Colon (tissue), 2 donors: ENCODE measurements at regions not wholly inside any gene's neighbourhood (a gene's known extent, or its start where the extent isn't known, plus 50 kb on each side); places are given as distances from the start of the nearest gene placed in this dataset.

ENCODE experiments used
- FAIRE-seq: peaks from 2 replicates; lab custom pipeline; 2012; peaks lifted over from hg19 to GRCh38; lab: Jason Lieb, UNC
- donor health status: control.
- donor health status: control.

DNA sequence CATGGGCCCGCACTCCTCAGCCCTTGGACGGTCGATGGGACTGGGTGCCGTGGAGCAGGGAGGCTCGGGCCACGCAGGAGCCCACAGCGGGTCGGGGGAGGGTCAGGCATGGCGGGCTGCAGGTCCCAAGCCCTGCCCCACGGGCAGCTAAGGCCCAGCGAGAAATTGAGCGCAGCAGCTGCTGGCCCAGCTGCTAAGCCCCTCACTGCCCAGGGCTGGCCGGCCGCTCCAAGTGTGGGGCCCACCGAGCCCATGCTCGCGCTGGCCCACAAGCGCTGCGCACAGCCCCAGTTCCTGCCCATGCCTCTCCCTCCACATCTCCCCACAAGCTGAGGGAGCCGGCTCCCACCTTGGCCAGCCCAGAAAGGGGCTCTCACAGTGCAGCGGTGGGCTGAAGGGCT is 259.4 kb downstream of the VGLL3 start:
- FAIRE-seq, result no peak

DNA sequence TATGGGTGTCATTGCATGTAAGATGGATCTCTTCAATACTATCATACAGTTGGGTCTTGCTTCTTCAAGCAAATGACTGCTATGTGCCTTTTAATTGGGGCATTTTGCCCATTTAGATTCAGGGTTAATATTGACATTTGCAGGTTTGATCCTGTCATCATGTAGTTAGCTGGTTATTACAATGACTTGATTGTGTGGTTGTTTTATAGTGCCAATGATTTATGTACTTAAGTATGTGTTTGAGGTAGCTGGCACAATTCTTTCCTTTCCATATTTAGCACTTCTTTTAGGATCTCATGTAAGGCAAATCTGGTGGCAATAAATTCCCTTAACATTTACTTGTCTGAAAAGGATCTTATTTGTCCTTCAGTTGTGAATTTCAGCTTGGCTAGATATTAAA is 267.5 kb downstream of the VGLL3 start:
- no peak for FAIRE-seq

DNA sequence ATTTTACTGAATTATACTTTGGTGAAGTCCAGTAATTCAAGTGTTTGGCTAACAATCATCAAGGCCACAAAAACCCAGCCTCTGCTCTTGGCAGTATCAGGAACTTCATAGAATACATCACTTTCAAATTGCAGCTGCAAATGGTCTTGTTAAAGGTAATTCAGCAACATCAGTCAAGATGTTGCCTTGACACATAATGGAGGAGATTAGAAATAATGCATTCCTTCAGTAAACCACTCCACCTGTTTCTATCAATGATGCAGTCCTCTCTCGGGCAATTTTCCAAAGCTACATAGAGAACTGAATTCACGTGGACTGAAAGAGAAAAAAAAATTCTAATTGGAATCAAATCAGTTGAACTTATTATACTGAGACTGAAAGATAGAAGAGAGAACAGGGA is 279.3 kb downstream of the VGLL3 start:
- no peak for FAIRE-seq

DNA sequence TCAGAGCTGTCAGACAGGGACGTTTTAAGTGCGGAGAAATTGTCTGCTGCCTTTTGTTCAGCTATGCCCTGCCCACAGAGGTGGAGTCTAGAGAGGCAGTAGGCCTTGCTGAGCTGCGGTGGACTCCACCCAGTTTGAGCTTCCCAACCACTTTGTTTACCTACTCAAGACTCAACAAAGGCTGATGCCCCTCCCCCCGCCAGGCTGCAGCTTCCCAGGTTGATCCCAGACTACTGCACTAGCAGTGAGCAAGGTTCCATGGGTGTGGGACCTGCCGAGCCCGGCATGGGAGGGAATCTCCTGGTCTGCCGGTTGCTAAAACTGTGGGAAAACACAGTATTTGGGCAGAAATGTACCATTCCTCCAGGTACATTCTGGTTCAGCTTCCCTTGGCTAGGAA is 282.1 kb downstream of the VGLL3 start:
- no peak for FAIRE-seq

DNA sequence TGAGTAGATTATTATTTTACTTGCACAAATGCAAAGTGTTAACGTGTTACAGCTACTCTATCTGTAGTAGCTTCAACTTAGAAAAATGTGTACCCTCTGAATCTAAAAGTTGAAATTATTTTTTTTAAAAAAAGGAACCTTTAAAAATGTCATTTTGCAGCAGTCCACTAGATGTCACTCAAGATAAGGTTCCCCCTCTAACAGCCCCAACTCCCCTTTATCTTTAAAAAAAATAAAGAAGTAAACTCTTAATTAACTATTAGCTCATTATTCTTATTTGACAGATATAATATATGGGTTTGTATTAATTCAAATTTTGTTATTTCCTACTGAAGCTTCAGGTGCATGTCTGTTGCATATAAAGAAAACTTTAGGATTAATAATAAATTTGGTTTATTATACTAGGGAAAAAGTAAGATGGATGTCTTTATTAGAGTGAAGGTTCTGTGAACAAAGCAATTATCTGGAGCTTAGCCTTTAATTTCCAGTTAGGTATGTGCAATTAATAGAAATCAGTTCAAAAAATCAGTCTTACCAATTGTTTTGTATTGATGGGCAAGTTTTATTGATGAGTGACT is 288.5 kb downstream of the VGLL3 start:
- FAIRE-seq, result no peak

DNA sequence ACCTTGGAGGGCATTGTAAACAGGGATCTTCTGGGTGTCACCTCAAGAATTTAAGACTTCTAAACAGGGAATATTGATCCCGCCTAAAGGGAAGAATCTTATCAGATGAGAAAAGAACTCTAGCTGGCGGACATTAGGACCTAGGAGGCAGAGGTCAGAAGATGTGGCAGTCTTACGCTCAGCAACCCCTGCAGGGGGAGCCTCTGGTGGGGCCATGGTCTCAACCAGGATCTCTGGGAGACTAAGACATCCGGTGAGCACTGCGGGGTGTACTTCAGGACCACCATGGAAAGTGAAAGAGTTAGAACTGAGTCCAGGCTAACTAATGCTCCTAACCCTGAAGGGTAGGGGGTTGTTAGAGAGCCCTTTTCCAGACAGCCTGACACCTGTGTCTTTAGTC is 295.2 kb downstream of the VGLL3 start:
- FAIRE-seq, result no peak

DNA sequence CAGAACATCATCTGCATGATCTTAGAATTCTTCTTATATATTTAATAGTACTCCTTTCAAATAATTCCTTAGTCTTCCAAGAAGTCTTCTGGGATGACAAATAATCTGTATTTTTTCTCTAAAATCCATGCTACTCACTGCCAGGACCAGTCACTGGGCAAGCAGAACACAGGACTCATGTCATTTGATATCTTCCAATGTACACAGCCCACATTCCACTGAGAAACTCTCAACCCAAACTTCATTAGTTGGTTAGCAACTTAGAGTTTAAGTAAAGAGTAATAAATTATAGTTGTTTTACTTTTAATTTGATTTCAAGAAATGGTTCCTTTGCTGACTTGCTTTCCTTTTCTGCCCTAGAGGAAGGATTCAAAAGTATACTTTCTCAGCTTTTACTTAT is 317.0 kb downstream of the VGLL3 start:
- FAIRE-seq, result no peak

DNA sequence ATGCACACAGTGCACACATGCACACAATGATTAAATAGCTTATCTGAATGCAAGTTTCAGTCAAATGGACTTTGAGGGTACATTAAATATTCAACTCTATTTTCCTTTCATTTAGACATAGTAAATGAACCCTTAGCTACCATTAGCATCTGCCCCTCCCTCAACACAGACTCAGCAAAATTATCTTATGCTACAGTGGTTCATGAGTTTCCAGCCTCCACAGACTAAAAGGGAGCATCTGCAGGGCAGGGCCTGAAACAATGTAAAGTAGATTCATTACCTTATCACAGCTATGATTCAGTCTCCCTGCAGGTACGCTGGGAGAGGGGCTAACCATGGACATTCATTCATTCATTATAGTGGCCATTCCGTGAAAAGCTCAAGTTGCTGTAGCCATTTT is 329.1 kb downstream of the VGLL3 start:
- FAIRE-seq, result no peak

DNA sequence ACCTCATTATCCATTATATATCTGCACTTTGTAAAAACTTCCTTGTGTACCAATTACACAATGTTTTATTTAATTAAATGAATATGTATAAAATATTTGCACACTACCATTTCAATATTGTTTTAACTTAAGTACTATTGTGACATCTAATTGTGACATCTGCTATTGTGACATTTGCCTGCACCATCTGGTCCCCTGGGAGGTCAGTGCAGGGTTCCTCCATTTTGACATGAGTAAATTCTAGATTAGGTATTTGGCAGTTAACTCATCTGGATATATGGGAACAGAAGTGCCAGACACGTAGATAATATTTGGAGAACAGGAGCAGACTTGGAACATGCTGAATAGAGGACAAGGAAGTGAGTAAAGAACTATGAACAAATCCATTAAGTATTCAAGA is 332.1 kb downstream of the VGLL3 start:
- no peak for FAIRE-seq

DNA sequence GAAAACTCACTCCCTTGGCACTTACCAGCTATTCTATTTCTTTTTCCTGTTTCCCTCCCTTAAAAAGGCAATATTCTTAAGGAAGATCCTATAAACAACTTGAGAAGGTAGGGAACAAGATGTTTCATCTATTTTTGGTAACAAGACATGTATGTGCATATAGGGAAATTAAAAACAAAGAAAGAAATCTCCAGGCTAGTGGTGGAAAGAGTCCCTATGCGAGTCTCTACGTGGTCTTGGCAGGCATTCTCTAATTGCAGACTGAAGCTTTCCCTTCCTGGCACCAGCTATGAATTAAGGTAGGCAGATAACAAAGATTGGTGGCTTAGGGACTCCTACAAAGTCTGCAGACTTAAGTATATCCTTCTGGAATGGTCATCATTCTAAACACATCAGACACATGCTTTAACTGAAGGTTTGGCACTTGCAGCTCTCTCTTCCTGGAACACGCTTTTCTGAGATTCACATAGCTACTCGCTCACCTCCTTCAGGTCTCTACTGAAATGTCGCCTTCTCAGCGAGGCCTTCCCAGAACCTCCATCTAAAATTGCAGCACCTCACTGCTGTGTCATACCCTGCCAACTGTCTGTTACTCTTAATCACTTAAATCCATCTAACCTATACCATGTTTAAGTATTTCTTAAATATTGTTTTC is 336.0 kb downstream of the VGLL3 start:
- FAIRE-seq, result no peak

DNA sequence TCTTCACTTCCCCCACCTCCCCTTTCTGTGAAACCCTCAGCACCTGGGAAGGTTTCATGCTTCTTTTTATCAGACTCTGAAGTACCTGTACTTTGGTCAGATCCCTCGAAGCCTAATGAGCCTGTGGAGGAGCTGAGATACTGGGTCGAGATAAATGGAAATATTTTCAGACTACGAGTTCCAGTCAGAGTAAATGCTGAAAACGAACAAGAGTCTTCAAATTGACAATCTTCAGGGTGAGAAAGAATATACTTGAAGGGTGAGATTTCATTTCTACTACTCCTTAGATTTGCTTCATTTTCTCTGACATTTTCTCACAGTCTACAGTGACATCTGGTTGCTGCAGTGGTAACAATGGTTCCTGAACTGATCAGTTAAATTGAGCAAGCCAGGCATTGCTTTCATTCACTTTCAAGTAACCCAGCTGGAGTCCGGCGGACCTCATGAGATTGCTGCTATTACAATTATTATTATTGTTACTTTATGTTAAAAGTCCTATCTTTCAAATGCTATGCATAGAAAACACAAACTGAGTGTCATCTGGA is 337.2 kb downstream of the VGLL3 start:
- no peak for FAIRE-seq

DNA sequence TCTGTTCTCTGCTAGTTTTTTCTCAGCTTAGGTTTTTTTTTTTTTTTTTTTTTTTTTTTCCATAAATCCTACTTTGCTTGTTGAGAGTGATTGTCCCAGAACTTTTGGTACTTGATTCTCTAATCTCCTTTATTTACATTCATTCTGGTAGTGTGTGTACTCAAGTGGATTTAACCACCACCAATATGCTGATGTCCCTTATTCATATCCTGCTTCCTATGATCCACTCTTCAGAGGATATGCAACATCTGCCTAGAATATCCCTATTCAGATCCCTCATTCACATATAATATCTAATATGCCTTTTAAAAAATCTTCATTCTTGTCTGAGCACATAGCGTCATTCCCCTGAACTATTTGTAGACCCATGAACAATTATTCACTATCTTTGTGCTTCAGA is 342.9 kb downstream of the VGLL3 start:
- no peak for FAIRE-seq

DNA sequence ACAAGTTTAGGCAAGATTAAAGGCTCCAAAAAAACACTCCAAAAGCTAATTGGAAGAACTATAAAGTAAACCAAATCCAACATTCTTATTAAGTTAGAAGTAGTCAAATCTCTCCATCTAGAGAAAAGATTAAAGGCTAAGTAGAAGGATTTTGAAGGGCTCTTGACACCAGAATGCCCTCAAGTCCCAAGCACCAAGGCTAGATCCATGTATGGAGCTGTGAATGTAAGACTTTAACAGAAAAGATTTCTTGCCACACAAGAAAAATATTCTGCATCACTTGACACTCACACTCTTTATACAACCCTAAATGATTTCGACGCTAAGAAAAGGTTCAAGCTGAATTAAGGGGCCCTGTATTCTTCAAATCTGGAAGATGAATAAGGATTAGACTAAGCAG is 345.2 kb downstream of the VGLL3 start:
- no peak for FAIRE-seq

DNA sequence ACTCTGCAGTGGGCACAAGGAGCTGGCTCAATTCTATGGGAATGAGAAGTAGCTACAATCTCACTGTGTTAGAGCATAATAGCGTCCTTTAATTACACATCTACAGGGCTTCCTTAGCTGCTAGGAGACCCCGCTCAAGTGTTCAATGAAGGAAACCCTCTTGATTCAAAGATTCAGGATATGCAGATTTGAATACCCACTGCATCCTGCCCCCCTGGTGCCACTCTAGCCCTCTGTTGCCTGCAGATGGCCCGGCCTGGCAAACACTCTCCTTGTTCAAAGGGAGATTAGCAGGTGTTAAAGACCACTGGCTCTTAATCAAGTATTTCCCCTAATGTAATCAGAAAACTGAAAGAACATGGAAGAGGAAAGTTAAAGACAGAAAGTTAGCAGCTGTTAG is 356.6 kb downstream of the VGLL3 start:
- FAIRE-seq, result no peak

DNA sequence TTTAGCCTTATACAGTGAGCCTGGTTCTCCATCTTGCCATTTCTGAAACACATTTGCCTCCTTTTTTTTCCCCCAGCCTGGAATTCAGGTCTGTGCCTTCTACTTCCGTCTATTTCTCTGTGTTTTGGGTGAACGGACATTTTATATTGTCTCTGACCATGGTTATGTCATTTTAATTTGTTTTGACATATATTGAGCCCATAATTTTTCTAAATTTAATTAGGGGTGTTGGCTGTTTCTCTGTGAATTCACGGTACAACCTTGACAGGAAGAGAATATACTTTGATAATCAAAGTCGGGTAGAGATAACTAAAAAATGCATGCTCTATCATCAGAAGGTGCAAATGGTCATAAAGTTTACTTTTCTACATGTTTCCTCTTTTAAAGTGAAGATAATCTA is 361.4 kb downstream of the VGLL3 start:
- no peak for FAIRE-seq

DNA sequence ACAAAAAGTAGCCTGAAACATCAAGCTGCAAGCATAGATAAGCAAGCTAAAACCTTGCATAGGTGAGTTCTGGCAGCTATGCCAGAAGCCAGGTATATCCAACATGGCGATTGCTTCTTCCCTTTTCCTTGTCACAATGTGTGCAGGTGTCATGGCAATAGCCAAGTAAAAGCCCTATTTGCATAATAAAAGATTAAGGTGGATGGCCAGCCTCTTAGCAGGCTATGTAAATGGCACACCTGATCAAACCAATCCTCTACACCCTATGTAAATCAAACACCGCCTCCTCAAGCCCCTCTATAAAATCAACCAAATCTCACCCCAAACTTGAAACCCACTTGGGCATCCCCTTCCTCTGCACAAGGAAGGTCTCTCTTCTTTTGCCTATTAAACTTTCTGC is 366.8 kb downstream of the VGLL3 start:
- no peak for FAIRE-seq

DNA sequence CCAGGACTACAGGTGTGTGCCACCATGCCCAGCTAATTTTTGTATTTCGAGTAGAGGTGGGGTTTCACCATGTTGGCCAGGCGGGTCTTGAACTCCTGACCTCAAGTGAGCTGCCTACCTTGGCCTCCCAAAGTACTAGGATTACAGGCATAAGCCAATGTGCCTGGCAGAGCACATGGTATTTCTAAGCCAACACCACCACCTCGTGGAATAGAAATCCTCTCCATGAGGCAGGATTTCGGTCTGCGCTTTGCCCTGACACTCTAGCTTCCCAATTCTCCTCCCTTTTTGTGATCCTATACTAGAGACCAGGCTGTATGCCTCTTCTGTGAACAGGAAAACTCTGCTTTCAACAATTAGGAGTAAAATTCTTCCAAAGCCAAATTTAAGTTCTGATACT is 372.2 kb downstream of the VGLL3 start:
- no peak for FAIRE-seq

DNA sequence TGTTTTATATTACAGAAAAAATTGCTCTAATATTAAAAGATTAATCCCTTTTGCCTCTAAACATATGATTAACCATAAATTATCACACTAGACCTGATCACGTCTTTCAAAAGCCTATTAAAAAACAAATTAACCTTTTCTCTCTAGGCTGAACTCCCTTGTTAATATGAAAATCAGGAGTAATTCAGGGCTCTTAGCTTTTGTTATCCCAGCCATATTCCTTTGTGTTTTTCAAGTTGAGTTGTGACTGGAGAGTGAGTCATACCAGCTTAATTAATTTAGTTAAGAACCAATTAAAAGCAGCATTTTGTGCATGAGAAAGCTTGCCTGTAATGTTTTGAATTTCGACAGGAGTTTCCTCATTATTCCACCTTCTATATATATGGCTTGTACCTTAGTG is 385.8 kb downstream of the VGLL3 start:
- FAIRE-seq, result no peak

DNA sequence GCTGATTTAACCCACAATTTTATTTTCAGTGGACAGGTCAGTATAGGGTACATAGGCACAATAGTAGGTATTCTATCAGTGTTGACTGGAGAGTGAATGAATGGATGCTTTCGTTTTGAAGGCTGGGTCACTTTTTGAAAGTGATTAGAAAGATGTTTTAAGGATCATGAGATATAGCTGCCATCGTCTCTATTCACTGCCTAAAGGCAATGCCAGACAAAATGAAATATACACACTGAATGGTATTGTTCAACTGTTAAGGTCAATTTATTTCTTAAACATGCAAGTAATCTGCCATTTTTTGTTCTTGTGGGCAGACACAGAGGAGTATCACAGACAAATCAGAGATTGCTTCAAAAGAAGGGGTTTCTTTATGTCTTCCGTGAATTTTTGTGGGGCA is 395.3 kb downstream of the VGLL3 start:
- no peak for FAIRE-seq

DNA sequence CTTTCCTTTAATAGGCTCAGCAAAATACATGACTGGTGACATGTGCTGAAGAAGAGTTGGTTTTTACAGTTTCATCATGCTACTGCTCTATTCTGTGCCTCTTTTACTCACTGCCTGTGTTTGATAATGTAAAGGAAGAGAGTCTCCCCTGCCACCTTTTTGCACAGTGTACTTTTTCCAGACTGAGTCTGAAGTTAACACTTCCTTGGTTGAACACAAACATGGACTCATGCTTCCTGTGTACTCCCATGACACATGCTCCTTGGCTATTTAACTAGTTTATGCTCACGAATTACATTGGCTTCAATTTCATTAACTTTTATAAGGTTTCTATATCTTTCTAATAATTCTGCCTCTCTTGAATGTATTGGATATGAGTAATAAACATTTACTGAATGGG is 396.1 kb downstream of the VGLL3 start:
- FAIRE-seq, result no peak

DNA sequence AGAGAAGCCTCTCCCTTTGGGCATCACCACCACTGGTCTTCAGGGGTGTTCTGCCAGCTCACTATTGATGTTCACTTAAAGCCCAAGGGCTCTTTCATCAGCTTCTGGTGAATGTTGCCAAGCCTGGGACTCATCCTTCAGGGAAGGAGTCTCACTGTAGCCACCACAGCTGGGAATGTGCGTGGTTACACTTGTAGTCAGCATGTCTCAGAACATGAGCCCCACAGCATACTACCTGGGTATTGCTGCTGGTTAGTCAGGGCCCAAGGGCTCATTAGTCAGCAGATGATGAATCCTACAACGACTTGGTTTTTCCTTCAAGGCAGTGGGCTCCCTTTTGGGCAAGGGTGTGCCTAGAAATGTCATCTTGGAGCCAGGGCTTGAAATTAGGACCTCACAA is 412.9 kb downstream of the VGLL3 start:
- no peak for FAIRE-seq

DNA sequence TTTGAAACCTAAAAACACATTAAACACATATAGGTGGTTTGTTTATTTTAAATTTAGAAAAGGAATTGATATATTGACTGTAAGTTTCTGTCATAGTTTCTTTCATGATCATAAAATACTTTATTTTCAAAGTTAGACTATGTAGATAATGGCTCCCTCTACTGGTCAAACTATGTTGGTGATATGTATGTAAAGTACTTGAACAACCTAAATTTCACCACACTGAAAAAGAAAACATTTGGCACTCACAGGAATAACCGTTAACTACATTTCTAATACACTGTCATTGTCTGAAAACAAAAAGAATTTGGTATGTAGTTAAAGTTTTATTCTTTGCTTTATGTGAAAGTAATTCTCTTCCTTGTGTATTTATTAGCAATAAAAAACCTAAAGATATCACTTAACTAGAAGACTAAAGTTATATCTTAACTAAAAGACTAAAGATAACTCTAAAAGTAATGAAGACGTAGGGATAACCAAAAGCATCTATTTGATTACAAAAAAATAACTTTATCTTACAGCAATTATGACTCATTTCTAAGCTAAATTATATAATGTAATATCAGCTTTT is 427.5 kb downstream of the VGLL3 start:
- FAIRE-seq, result peak; percentile 21

DNA sequence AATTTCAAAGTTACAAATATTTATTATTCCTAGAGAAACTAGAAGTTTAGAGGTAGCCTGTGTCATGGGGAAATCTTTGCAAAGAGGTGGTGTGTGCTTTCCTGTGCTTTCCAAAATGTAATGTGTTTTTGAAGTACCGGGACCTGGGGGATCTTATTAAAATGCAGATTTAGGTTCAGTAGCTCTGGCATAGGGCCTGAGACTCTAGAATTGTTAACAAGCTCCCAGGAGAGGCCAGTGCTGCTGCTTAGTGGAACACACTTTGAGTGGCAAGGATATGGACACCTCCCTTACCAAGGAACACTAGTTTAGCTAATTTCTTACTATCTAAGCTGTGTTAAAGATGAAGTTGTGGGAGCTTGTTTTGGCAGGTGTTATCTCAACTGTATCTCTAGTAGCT is 428.9 kb downstream of the VGLL3 start:
- no peak for FAIRE-seq

DNA sequence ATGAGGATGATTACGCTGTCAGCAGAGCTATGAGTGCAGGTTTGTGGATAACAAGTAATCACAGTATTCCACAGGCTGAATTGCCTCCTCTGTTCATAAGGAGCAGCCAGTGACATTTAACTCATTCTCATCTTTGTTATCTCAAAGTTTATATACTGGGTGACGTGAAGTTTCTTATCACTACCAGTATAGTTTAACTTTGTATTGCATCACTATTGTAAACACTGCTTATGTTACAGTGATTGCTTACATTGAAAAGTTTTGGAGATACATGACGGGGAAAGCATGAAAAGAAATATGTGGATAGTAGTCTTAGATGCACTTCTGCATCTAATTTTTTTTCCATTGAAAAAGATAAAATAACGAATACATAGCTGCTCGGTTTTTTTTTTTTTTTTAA is 429.7 kb downstream of the VGLL3 start:
- no peak for FAIRE-seq
